Natural killer cell treated with Interleukin-12 subunit alpha and Interleukin-12 subunit beta and Interleukin-15 and Interleukin-18, amount 100 ng/mL, for 72 hours (primary cell): ENCODE measurements at regions not wholly inside any gene's neighbourhood (a gene's known extent, or its start where the extent isn't known, plus 50 kb on each side); places are given as distances from the start of the nearest gene placed in this dataset.

Experiments
- ATAC-seq, 2 donors: fragments of 150-1000 bp; cut with Tn5 transposase in 1 of 2; sonication (Bioruptor Pico), chemical (Tn5 transposase) in 1 of 2; 2 replicates each; pipeline ENCODE4 v1.10.0; 2021
- DNase-seq: peaks from one replicate; pipeline ENCODE4 v3.0.0; 2022; ENCODE audit warnings: low spot score
- H3K27ac Mint-ChIP-seq, 2 donors: 1 replicate in 1 of 2; 2 replicates in 1 of 2; pipeline ENCODE4 v1.8.0; 2022; ENCODE audit warnings: mixed read lengths in 2 of 2, mild to moderate bottlenecking in 1 of 2, moderate library complexity in 1 of 2
- H3K27me3 Mint-ChIP-seq, 2 donors: 1 replicate in 1 of 2; 2 replicates in 1 of 2; pipeline ENCODE4 v1.8.0; 2022; ENCODE audit warnings: mixed read lengths in 2 of 2
- H3K36me3 Mint-ChIP-seq: one replicate; pipeline ENCODE4 v1.8.0; 2022; ENCODE audit warnings: mixed read lengths
- H3K4me1 Mint-ChIP-seq, 2 donors: 1 replicate in 1 of 2; 2 replicates in 1 of 2; pipeline ENCODE4 v1.8.0; 2022; ENCODE audit warnings: low read depth in 2 of 2, mixed read lengths in 2 of 2, mild to moderate bottlenecking in 1 of 2
- H3K4me3 Mint-ChIP-seq: one replicate; pipeline ENCODE4 v1.8.0; 2022; ENCODE audit warnings: mixed read lengths
- H3K9me3 Mint-ChIP-seq: 2 replicates; pipeline ENCODE4 v1.8.0; 2022; ENCODE audit warnings: mixed read lengths

DNA sequence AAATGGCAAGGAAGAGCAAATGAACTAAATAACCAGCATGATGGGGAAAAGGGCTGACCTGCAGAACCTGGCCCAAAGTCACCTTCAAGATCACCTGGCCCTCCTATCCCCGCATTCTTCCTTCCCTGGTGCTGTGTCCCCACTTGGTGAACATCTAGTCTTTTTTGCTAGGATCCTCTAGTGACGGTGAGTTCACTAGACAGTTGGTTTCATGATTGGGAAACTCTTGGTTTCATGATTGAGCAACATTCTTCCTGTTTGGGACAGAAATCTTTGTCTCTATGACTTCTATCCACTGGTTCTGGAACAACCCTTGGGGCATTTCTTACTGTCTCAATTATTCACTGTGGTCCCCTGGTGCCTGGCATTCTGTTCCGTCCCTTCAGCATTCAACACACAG is 50.2 kb upstream of the DAB2IP start:
- Mint-ChIP-seq H3K36me3 (peaks cover 5% of the 10 kb centered on the region), H3K27ac (no peak overlapping the region), H3K4me1 (peaks cover 10 to 19% of the 10 kb centered on the region in 2 donors), H3K4me3 (no peak overlapping the region), H3K27me3 (peaks cover 29 to 30% of the 10 kb centered on the region in 2 donors), H3K9me3 (no peaks in the 10 kb centered on the region)
- DNase-seq (no peak), ATAC-seq (peak in 1 of 2 donors; percentile 37)
